GM19035 (cell line): ENCODE measurements at regions not wholly inside any gene's neighbourhood (a gene's known extent, or its start where the extent isn't known, plus 50 kb on each side); places are given as distances from the start of the nearest gene placed in this dataset.

Experiments
- ATAC-seq: cut with Tn5 transposase; IDR thresholded peaks from one replicate; pipeline ENCODE4 v1.9.1; 2021; ENCODE audit not compliant: unreplicated experiment

DNA sequence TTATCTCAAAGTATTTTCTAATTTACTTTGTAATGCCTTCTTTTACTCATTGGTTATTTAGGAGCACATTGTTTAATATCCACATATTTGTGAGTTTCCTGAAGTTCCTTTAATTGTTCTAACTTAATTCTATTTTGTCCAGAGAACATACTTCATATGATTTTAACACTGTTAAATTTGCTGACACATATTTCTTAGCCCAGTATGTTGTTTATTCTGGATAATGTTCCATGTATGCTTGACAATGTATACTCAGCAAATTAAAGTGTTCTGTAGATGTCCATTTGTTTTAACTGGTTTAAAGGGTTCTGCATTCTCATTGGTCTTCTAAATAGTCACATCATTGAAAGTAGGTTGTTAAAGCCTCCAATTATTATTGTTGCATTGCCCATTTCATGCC, 643.7 kb upstream of the NR5A2 start:
- no peak for ATAC-seq

DNA sequence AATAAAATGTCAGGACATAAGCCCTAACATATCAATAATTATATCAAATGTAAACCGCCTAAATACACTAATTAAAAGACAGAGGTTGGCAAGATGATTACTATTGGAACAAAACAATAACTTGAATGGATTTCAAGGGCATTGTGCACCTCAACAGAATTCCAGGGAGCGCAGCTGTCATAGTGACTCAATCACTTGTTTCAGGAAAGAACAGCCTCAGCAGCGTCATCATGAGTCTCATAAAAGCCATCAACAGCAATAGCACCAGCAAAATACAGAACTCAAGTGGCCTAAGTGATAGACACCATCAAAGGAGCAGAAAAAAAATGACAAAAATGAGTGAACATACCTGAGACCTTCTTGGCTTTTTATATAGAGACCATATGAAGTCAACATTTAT, 632.7 kb upstream of the NR5A2 start:
- no peak for ATAC-seq

DNA sequence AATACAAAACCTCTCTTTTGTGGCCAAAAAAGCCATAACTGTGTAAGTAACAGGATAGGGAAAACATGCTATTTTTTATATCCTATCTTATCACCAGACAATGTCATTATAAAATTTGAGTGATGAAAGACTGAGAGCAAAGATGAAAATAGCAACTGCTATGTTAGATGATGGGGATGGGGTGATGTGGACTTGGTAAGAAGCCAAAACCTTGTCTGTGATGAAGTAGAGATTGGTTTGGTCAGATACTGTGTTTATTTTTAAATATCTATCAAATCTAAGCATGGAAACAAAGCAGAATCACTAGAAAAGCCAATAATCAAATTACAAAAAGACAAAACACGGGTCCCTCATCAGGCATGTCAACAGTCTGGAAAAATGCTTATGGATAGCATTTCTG, 631.1 kb upstream of the NR5A2 start:
- no peak for ATAC-seq

DNA sequence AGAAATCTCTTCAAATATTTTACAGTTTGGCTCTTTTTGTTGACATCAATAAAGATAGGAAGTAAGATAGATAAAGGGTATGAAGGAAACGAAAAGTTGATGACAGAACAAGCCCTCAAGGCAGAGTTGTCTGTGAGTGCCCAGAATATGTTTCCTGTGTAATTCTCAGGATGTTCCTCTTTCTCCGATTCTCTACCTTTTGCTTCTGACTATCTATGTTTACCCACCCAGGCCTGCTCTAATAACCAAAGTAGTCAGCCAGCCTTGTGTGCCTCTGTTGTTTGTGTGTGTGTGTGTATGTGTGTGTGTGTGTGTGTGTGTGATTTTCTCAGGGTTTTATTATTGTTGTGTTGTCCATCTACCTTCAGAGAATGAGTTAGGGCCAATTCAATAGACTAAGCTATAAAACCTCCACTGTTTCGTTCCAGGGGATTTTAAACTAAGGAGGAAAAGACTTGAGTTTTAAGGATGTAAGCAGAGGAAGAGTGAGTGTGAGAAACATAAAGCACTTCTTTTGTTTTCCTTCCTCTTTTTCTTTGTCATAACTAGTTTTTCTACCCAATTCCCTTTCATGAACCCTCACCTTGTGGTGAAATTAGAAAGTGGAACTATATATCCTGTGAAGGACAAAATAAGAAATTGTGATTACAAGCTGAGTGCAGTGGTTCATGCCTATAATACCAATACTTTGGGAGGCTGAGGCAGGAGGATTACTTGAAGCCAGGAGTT, 627.4 kb upstream of the NR5A2 start:
- ATAC-seq, result peak; percentile 54

DNA sequence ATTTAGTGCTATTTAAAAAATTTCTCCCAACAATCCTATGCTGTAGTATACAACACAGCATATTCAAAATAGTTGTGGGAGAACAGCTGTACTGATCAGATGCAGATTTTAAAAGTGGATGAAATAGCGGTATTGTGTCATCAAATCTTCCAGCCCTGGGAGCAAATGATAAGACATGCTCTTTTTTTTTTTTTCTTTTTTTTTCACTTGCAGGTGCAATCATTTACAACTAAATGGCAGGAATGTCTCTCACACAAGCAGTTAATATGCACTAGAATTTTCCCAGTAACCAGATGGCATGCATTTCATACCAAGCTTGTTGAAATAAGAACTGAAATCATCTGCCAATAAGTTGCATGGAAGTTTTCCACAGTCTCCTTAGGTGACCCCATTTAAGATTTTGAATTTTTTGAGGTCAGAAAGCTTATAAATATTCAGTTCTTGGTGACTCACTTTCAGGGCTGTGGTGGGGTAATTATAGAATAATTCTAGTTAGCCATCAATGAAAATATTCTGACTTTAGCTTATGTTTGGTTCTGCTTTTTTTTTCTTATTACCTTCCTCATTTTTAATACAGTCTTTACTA, 623.9 kb upstream of the NR5A2 start:
- ATAC-seq, result no peak

DNA sequence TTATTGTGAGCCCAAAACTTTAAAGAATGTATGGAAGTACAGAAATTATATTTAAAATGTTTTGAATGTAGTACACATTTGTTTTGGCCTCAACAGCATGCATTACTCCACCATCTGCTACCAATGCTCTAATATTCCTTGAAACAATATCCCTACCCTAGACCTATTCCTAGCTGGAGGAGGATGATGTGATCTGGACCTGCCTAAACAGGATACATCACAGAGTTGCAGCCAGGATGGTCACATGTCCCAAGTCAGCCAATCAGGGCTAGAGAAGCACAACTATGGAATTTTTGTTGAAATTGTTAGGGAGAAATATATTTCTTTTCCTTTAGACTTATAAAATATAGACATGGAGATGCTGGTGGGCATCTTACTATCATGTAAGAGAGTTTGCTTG, 623.3 kb upstream of the NR5A2 start:
- no peak for ATAC-seq

DNA sequence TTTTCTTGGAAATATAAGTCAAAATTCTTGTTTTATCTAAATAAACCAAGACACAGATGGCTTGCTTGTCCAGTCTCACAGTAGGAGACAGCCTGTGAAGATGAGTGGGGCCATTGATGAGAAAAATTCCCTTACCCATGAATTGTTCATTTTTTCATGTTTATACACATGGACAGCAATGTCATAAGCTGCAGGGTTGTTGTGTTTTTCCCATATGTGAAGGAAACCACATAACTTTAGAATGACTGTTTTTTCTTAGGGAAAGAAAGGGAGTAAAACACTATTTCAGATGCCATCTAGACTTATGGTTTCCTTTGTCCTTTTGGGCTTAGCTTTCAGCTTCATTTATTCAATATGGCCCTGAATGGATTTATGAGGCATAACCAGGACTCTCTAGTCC, 622.5 kb upstream of the NR5A2 start:
- ATAC-seq, result no peak

DNA sequence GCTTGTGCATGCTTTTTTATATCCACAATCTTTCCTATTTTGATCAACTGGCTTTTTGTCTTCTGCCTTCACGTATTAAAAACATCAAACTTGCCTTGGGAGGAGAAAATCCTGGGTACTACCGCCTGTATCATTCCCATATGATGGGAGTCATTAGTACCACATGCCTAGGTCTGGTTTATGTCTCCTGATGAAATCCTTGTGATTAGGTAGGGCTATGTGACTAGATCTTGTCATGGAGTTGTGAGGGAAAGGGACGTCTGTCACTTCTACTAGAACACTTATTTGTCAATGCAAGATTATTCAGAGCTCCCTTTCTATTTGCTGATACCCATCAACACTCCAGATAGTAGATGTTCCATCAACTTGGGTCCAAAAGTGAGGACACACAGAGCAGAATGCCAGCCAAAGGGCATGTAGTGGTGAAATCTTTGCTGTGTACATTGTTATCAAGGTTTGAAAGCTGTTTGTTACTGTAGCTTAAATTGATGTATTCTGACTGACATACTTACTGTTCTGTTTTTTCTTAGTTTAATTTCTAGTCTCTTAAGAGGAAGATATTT, 621.8 kb upstream of the NR5A2 start:
- ATAC-seq, result no peak

DNA sequence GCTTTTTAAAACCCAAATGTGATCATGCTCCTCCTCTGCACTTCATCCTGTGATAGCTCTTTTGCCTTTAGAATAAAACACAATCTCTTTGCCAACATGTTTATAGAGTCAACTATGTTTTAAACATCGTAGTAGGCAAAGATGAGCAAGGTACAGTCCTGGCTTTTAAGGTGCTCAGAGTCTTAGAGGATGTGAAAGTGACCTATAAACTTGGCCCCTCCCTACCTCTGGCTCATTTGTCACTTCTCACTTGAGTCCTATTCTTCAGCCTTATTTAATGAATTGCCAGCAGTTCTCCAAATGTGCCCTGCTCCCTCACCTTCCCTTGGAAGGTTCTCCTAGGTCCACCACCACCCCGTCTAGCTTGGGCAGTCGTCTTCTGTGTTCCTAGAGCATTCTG, 617.0 kb upstream of the NR5A2 start:
- ATAC-seq, result no peak

DNA sequence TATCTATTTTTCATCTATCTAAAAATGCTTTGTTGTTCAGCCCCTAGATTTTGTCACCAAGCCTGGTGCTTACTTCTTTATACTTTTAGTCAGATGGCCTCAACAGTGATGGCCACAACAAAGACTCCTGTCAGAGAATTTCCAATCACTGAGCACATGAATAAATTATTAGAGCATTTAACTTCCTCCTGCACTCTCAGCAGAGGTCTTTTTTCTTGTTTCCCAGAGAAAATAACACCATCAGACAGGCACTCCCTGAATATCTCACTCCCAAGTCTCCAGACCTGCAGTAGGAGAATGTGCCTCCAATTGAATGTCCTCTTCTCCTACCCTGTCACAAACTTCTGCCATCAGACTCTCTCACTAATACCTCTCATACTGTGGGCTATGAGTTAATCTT, 616.0 kb upstream of the NR5A2 start:
- ATAC-seq, result no peak

DNA sequence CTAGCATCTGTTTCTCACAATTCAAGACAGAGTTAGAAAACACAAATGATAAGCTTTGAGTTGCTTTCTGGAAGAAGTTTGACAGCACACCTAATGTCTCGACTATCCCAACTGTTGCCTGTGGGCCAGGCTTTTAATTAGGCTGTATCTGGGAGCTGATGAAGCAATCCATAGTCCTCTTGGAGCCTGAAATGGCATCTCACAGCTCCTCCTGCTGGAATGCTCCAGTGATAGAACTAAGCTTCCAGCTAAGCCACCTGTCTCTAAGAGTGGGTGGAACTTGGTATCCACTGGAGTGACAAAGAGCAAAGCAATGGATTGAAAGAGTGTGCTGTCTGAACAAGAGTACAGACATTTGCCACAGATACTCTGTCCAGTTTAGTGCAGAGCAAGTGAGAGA, 605.3 kb upstream of the NR5A2 start:
- ATAC-seq, result no peak

DNA sequence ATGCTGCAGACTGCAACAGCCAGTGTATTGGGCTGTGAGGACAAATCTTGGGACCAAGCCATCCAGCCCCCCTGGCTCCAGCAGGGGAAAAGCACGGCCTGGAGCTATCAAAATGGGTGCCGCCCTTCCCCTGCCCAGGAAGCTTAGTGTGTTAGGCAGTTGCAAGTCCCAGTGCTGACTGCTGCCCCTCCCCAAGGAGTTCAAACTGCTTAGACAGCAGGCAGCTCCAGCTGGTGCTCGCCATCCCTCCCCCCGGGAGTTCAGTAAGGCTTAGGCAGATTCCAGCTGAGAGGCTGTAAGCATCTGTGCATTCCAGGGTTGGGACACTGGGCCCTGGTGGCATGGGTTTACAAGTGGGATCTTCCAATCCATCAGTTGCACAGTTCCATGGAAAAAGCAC, 579.6 kb upstream of the NR5A2 start:
- ATAC-seq, result no peak

DNA sequence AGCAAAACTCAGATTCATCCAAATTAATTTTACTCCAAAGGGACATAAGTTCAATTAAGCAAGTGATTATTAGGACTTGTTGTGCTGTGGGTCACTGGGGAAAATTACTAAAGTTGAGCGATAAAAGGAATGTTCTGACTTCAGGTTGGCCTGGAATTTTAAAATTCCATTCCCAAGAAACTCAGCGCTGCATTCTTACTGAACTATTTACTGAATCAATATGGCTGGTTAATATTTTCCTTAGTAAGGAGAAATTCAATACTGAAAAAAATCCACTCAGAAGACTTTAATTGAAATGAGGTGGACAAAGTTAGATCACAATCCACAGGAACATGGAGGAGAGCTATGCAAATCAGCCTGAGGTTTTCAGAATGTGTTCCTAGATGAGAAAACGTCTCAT, 578.9 kb upstream of the NR5A2 start:
- no peak for ATAC-seq

DNA sequence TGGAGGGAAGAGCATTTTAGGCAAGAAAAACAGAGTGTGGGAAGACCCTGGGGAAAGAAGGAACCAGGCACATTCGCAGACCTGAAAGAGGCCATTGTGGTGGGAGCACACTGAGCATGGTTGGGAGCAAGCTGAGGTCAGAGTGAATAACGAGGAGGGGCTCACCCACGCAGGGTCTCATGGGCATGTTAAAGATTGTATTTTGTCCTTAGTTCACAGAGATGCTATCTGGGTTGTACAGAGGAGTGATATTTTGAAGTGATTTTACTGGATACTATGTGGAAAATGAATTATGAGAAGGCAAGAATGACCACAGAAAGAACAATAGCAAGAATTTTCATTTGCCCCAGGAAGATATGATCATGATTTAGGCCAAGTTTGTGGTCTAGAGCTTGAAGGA, 578.3 kb upstream of the NR5A2 start:
- no peak for ATAC-seq

DNA sequence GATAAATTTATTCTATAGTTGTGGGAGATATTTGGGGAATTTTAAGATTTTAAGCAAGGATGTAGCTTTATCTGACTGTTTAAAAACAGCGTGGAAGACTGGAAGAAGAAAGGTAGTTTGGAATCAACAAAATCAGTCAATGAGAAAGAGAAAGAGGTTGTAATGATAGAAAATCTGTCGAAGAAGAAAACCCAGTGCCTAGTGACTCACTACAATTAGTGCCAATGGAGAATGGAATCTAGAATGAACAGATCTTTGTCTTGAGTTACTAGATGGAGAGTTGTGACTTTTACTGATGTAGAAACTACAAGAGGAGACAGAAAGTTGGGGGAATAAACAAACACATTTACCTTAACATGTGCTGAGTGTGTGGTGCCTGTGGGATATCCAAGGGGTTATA, 577.8 kb upstream of the NR5A2 start:
- ATAC-seq, result no peak

DNA sequence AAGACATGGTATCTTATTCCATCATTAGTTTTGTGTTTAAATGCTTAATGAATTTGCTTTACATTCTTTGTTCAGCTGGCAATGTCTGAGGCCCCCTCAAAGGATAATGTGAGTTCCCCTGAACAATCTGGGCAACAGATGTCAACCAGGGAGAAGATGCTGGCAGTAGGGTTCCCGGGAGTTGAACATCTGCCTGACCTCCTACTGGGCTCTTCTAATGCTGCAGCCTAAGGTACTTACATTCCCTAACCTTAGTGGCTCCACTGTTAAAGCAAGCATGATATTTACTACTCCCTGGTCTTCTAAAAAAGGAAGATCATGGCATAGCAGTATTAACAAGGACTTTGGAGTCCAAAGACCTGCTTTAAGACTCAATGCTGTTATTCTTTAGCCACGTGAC, 574.9 kb upstream of the NR5A2 start:
- no peak for ATAC-seq

DNA sequence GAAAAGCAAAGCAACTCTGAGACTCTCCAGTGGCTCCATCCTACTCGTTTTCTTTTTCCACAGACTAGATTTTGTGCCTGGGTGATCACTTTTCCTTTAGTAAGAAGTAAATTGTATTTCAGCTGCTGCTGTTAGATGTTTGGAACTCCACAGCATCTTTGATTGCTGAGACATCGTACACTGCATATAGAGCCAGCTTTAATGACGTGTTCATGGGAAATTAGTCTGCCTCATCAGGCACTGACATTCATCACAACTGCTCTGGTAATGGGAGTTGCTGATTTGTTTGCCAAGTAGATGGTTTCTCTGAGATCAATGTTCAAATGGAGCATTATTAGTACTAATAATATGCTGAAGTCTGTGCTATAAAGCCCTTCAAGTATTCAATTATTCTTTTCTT, 573.8 kb upstream of the NR5A2 start:
- no peak for ATAC-seq

DNA sequence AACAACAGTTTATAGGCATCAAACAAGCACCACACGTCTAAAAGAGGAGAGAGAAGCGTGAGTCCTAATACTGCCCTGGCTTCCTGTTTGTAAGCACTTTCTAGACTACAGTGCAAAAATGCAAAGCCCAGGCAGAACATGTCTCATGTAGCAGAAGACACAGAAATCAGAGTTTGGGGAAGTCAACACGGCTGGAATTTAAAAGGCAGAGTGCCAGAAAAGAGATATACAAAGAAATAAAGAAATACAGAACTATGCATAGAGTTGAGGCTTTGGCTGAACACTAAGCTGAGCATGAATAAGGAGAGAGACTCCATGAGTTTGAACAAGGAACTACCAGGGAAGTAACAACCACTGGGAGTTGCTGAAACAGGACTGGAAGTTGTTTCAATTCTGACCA, 566.6 kb upstream of the NR5A2 start:
- no peak for ATAC-seq

DNA sequence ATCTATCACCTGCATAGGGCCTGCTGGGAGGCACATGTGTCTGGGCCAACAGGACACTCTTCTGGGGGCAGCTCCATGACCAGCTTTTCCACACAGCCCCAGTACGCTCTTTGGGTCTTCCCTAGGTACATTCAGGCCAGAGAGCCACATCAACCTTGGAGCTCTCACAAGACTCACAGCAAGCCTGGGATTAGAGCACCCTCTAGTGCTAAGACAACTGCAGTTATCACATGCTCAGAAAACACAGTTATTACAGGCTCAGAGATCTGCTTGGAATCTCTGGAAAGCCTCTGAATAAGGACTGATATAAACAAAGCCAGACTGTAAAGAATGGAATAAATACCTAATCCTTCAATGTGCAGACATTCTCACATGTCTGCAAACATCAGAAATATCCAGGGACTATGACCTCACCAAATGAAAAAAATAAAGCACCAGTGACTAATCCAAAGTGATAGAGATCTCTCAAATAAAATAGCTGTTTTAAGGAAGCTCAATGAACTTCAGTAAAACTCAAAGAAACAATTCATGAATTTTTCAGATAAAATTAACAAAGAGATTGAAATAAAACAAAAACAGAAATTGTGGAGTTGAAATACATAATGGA, 563.9 kb upstream of the NR5A2 start:
- ATAC-seq, result peak; percentile 77

DNA sequence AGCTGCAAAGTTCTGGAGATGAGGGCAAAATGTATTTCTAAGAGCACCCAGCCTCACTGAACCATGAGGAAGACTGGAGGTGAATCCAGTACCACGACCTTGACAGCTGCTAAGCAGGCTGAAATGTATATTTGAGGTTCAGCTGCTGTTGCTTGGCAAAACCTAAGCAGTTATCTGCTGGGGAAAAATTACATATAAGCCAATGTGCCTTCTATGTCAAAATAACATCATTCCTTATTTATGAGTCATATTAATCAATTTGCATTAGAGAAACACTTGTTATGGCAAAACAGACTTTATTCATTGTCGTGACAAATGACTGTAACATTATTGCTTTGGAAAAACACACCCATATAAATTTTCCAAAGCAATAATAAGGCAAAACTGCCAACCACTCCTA, 560.5 kb upstream of the NR5A2 start:
- no peak for ATAC-seq

DNA sequence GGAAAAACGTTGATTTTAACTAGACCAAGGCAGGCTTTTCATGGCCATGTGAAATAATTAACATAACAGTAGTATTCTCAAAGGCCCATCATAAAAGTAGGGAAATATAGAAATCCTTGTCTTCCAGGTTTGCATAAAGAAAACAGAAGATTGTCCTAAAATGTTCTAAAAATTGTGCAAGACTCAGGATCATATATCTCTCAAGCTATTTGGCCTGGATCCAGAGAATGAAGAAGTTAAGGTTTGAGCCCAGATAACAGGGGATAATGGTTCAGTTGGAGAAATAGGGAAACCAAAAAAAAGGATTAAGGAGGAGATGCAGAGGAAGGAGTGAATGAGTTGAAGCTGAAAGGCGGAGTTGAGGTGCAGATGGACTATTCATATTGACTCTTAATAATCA, 555.5 kb upstream of the NR5A2 start:
- ATAC-seq, result no peak

DNA sequence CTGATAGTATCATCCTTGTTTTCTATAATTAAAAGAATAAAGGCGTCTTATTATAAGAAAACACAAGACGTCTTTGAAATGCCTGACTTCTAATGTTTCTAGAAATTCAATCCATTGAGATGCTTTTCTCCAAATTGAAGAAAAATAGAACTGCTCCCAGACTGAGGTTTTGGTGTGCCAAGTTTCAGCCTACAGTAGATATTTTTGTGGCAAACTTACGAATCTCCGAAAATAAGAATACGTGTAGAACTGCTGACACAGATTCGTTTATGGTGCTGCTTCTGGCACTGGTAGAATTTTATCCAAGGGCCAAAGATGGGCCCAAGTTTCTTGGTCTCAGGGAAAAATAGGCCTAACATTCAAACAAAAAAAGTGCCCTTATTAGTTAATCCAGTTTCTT, 554.5 kb upstream of the NR5A2 start:
- ATAC-seq, result no peak
